Endodermal cell (in vitro differentiated cells): ENCODE measurements at regions not wholly inside any gene's neighbourhood (a gene's known extent, or its start where the extent isn't known, plus 50 kb on each side); places are given as distances from the start of the nearest gene placed in this dataset.
A peak's percentile ranks its signal among the peaks of the same experiment; 100 is the strongest.

Experiments
- DNase-seq: peaks from one replicate; pipeline ENCODE4 v3.0.0-alpha.2; 2017
- H3K27ac ChIP-seq: 2 replicates; pipeline ENCODE4 v1.5.1; 2013; ENCODE audit warnings: mild to moderate bottlenecking, low read depth, low read length, moderate library complexity
- H3K27me3 ChIP-seq: 2 replicates; pipeline ENCODE4 v1.6.1; 2013; ENCODE audit warnings: mild to moderate bottlenecking, low read length, moderate library complexity; ENCODE audit not compliant: insufficient read depth, control insufficient read depth, poor library complexity, severe bottlenecking
- H3K36me3 ChIP-seq: 2 replicates; pipeline ENCODE4 v1.7.0; 2013; ENCODE audit warnings: mild to moderate bottlenecking, low read length, moderate library complexity; ENCODE audit not compliant: control insufficient read depth, insufficient read depth
- H3K4me1 ChIP-seq: one replicate; pipeline ENCODE4 v1.7.0; 2013; ENCODE audit warnings: low read length; ENCODE audit not compliant: control insufficient read depth, insufficient read depth
- H3K4me3 ChIP-seq: 2 replicates; pipeline ENCODE4 v1.5.1; 2013; ENCODE audit warnings: mild to moderate bottlenecking, low read length, moderate library complexity
- H3K9ac ChIP-seq: 2 replicates; pipeline ENCODE4 v1.6.1; 2013; ENCODE audit warnings: mild to moderate bottlenecking, low read length, moderate library complexity; ENCODE audit not compliant: poor library complexity, severe bottlenecking; ENCODE audit errors: extremely low read depth
- H3K9me3 ChIP-seq: 2 replicates; pipeline ENCODE4 v1.6.1; 2013; ENCODE audit warnings: mild to moderate bottlenecking, low read length, moderate library complexity; ENCODE audit not compliant: control insufficient read depth
- H3K27ac Mint-ChIP-seq: 2 replicates; pipeline ENCODE4 v1.8.0; 2020; ENCODE audit warnings: mixed read lengths
- H3K27me3 Mint-ChIP-seq: 2 replicates; pipeline ENCODE4 v1.8.0; 2021; ENCODE audit warnings: mild to moderate bottlenecking, mixed read lengths; ENCODE audit not compliant: insufficient read depth
- H3K36me3 Mint-ChIP-seq: 2 replicates; pipeline ENCODE4 v1.8.0; 2020; ENCODE audit warnings: low read depth, mixed read lengths
- H3K4me1 Mint-ChIP-seq: 2 replicates; pipeline ENCODE4 v1.8.0; 2020; ENCODE audit warnings: mixed read lengths
- H3K4me3 Mint-ChIP-seq: 2 replicates; pipeline ENCODE4 v1.8.0; 2020; ENCODE audit warnings: mild to moderate bottlenecking, moderate library complexity, mixed read lengths
- H3K9me3 Mint-ChIP-seq: 2 replicates; pipeline ENCODE4 v1.8.0; 2020; ENCODE audit warnings: mild to moderate bottlenecking, mixed read lengths
- CTCF ChIP-seq: fragments of 200-600 bp; sonication (generic); conservative IDR thresholded peaks from 2 replicates; pipeline ENCODE4 v1.5.0; 2021; ENCODE audit warnings: antibody characterized with exemption, mild to moderate bottlenecking
- WGBS, 2 experiments: methylation state at CpG; one replicate each; pipeline versions ENCODE4 v1.1.5 to v1.1.7; 2013; ENCODE audit warnings: missing lambda C conversion rate in 2 of 2, mixed read lengths in 1 of 2; ENCODE audit not compliant: insufficient coverage in 1 of 2, insufficient read length in 1 of 2; 5-methylcytosine and 5-hydroxymethylcytosine counted together

- no peak overlapping the region for H3K27ac Mint-ChIP-seq
- no peaks in the 10 kb centered on the region for H3K36me3 Mint-ChIP-seq
- H3K9me3 Mint-ChIP-seq: peaks cover 99% of the 10 kb centered on the region
- Histone ChIP-seq H3K4me3 (peak overlapping the region; percentile 26), H3K27ac (no peak overlapping the region), H3K27me3 (no peaks in the 10 kb centered on the region), H3K9ac (no peak overlapping the region), H3K4me1 (no peaks in the 10 kb centered on the region), H3K36me3 (no peaks in the 10 kb centered on the region), H3K9me3 (peaks cover 100% of the 10 kb centered on the region)
- TF ChIP-seq CTCF: no peak
- no peaks in the 10 kb centered on the region for H3K27me3 Mint-ChIP-seq
- no peak for DNase-seq
- no peak overlapping the region for H3K4me3 Mint-ChIP-seq
- WGBS, 2 experiments: 69 to 81% methylated on average over 1 of the region's 1 CpG
- no peaks in the 10 kb centered on the region for H3K4me1 Mint-ChIP-seq
These were observed 346.8 kb downstream of the OR4C45 start for GRCh38 chr11:50379484-50379883.

- Mint-ChIP-seq H3K4me3 (no peak overlapping the region), H3K36me3 (no peaks in the 10 kb centered on the region), H3K4me1 (no peaks in the 10 kb centered on the region), H3K27ac (no peak overlapping the region), H3K27me3 (no peaks in the 10 kb centered on the region), H3K9me3 (peaks cover 99% of the 10 kb centered on the region)
- Histone ChIP-seq H3K4me3 (peak overlapping the region; percentile 61), H3K36me3 (no peaks in the 10 kb centered on the region), H3K9ac (no peak overlapping the region), H3K27ac (no peak overlapping the region), H3K4me1 (no peaks in the 10 kb centered on the region), H3K27me3 (no peaks in the 10 kb centered on the region), H3K9me3 (peaks cover 100% of the 10 kb centered on the region)
- WGBS, 2 experiments: 86 to 100% methylated on average over 1 to 2 of the region's 2 CpGs
- no peak for TF ChIP-seq CTCF
- no peak for DNase-seq
These were observed 361.3 kb downstream of the OR4C45 start for GRCh38 chr11:50394017-50394416.

GRCh38 chr11:50412832-50413231 lies 380.2 kb downstream of the OR4C45 start:
- no peak overlapping the region for H3K27ac ChIP-seq
- peaks cover 94% of the 10 kb centered on the region for H3K9me3 Mint-ChIP-seq
- no peak overlapping the region for H3K9ac ChIP-seq
- no peaks in the 10 kb centered on the region for H3K36me3 ChIP-seq
- no peaks in the 10 kb centered on the region for H3K36me3 Mint-ChIP-seq
- no peaks in the 10 kb centered on the region for H3K27me3 ChIP-seq
- no peaks in the 10 kb centered on the region for H3K4me1 ChIP-seq
- TF ChIP-seq CTCF: no peak
- H3K4me3 ChIP-seq: peak overlapping the region; percentile 8
- H3K4me1 Mint-ChIP-seq: no peaks in the 10 kb centered on the region
- peaks cover 98% of the 10 kb centered on the region for H3K9me3 ChIP-seq
- no peaks in the 10 kb centered on the region for H3K27me3 Mint-ChIP-seq
- no peak overlapping the region for H3K4me3 Mint-ChIP-seq
- H3K27ac Mint-ChIP-seq: no peak overlapping the region
- no peak for DNase-seq
- 52 to 68% methylated on average over 5 to 6 of the region's 6 CpGs for WGBS, 2 experiments
